ENCODE measurements at regions not wholly inside any gene's neighbourhood (a gene's known extent, or its start where the extent isn't known, plus 50 kb on each side); places are given as distances from the start of the nearest gene placed in this dataset.

- TF ChIP-seq CTCF (IDR thresholded peaks at IDR 0.05) (no peak), REST (IDR thresholded peaks at IDR 0.05; ENCODE audit: insufficient read depth in 1 of 2, low read depth in 2 of 2, low read length in 1 of 2) (no peak), POLR2AphosphoS5 (IDR thresholded peaks at IDR 0.05; ENCODE audit: low read depth, low read length) (no peak), TCF7L2 (IDR thresholded peaks at IDR 0.05; ENCODE audit: low read depth, low read length) (no peak), SIN3A (IDR thresholded peaks at IDR 0.05; ENCODE audit: borderline replicate concordance, insufficient read depth, low read depth, low read length) (no peak)
Measured at GRCh38 chr12:58395470-58395869, 454.1 kb downstream of the ATP23 start.

All from Panc1 (cell line).